IPS DF 4.7 (cell line): ENCODE measurements at regions not wholly inside any gene's neighbourhood (a gene's known extent, or its start where the extent isn't known, plus 50 kb on each side); places are given as distances from the start of the nearest gene placed in this dataset.

Source experiments
- DNase-seq: peaks from one replicate; pipeline ENCODE4 v3.0.0-alpha.2; 2013; ENCODE audit warnings: low spot score; ENCODE audit errors: extremely low read depth

GRCh38 chr12:127363392-127363791, 903.6 kb upstream of the TMEM132C start:
- DNase-seq, result peak; percentile 44

GRCh38 chr12:127373559-127373958, 893.4 kb upstream of the TMEM132C start:
- no peak for DNase-seq

GRCh38 chr12:127374447-127374846, 892.5 kb upstream of the TMEM132C start:
- no peak for DNase-seq

- DNase-seq, result peak; percentile 22
Observed at GRCh38 chr12:127381043-127381668, 885.8 kb upstream of the TMEM132C start.

- DNase-seq, result no peak
Observed at GRCh38 chr12:127381681-127382080, 885.3 kb upstream of the TMEM132C start.

GRCh38 chr12:127383281-127383680, 883.7 kb upstream of the TMEM132C start:
- no peak for DNase-seq

GRCh38 chr12:127386723-127387122, 880.2 kb upstream of the TMEM132C start:
- DNase-seq, result no peak

GRCh38 chr12:127388985-127389384, 878.0 kb upstream of the TMEM132C start:
- no peak for DNase-seq

- DNase-seq, result peak; percentile 66
Observed at GRCh38 chr12:127389923-127390322, 877.0 kb upstream of the TMEM132C start.

GRCh38 chr12:127393465-127393864, 873.5 kb upstream of the TMEM132C start:
- no peak for DNase-seq

GRCh38 chr12:127393896-127394295, 873.1 kb upstream of the TMEM132C start:
- no peak for DNase-seq

- DNase-seq, result no peak
Observed at GRCh38 chr12:127396734-127397133, 870.2 kb upstream of the TMEM132C start.

- no peak for DNase-seq
Observed at GRCh38 chr12:127398016-127398710, 868.8 kb upstream of the TMEM132C start.

GRCh38 chr12:127399451-127399850, 867.5 kb upstream of the TMEM132C start:
- DNase-seq, result no peak

- no peak for DNase-seq
Observed at GRCh38 chr12:127400221-127400620, 866.7 kb upstream of the TMEM132C start.

- no peak for DNase-seq
Observed at GRCh38 chr12:127401005-127401404, 866.0 kb upstream of the TMEM132C start.

- no peak for DNase-seq
Observed at GRCh38 chr12:127401536-127401935, 865.4 kb upstream of the TMEM132C start.

- no peak for DNase-seq
Observed at GRCh38 chr12:127411166-127411915, 855.6 kb upstream of the TMEM132C start.

GRCh38 chr12:127411981-127412380, 855.0 kb upstream of the TMEM132C start:
- DNase-seq, result no peak

GRCh38 chr12:127412866-127413265, 854.1 kb upstream of the TMEM132C start:
- no peak for DNase-seq

- DNase-seq, result no peak
Observed at GRCh38 chr12:127414186-127414585, 852.8 kb upstream of the TMEM132C start.

- no peak for DNase-seq
Observed at GRCh38 chr12:127414636-127415035, 852.3 kb upstream of the TMEM132C start.
